A549 (cell line): ENCODE measurements at regions not wholly inside any gene's neighbourhood (a gene's known extent, or its start where the extent isn't known, plus 50 kb on each side); places are given as distances from the start of the nearest gene placed in this dataset.

Source experiments
- ATAC-seq, 2 experiments: fragments of 200-7000 bp in 1 of 2; fragments of >200 bp in 1 of 2; cut with Nextera tagmentation in 1 of 2; cut with Tn5 transposase in 1 of 2; 3 replicates each; pipeline versions ENCODE4 v1.8.0 to v1.9.1; 2018 to 2020; ENCODE audit warnings: mild to moderate bottlenecking in 1 of 2, moderate library complexity in 1 of 2
- CTCF ChIA-PET: fragments of 300-600 bp; sonication (Branson Sonifier 250); formaldehyde crosslinking; extraction: SDS; loops from one replicate; lab custom pipeline; 2021; ENCODE audit warnings: antibody characterized with exemption, inconsistent platforms; lab: Yijun Ruan, JAX
- POLR2A ChIA-PET: fragments of 350-600 bp; formaldehyde crosslinking; extraction: SDS; loops from one replicate; lab custom pipeline; 2021; ENCODE audit warnings: antibody characterized with exemption, inconsistent platforms; lab: Yijun Ruan, JAX
- DNase-seq, 2 experiments: peaks; one replicate each; pipeline versions ENCODE4 v3.0.0 to v3.0.0-alpha.2; 2011 to 2016; ENCODE audit warnings: low read depth in 1 of 2, low spot score in 1 of 2
- FAIRE-seq: peaks from 2 replicates; lab custom pipeline; 2011; peaks lifted over from hg19 to GRCh38; lab: Jason Lieb, UNC
- H3K27ac ChIP-seq, 2 experiments: fragments of >200 bp; sonication (Bioruptor Twin); formaldehyde crosslinking; 3 replicates each; pipeline ENCODE4 v1.5.1; 2016 to 2017
- H3K4me1 ChIP-seq: fragments of >200 bp; sonication (Bioruptor Twin); formaldehyde crosslinking; 3 replicates; pipeline ENCODE4 v1.6.1; 2016
- H3K4me2 ChIP-seq: fragments of >200 bp; sonication (Bioruptor Twin); formaldehyde crosslinking; 3 replicates; pipeline ENCODE4 v1.6.1; 2016
- H3K4me3 ChIP-seq: fragments of >200 bp; sonication (Bioruptor Twin); formaldehyde crosslinking; 3 replicates; pipeline ENCODE4 v1.5.1; 2016
- H3K9me3 ChIP-seq: fragments of >200 bp; sonication (Bioruptor Twin); formaldehyde crosslinking; 3 replicates; pipeline ENCODE4 v1.6.1; 2016
- BHLHE40 ChIP-seq: IDR thresholded peaks from 2 replicates; pipeline ENCODE4 v1.6.1; 2012; ENCODE audit warnings: low read depth, low read length, inconsistent platforms
- CBX2 ChIP-seq: fragments of 200-600 bp; sonication (generic); IDR thresholded peaks from 2 replicates; pipeline ENCODE4 v1.6.1; 2016; ENCODE audit warnings: low read depth, mild to moderate bottlenecking, borderline replicate concordance
- CBX8 ChIP-seq: fragments of 200-600 bp; sonication (generic); IDR thresholded peaks from 2 replicates; pipeline ENCODE4 v1.6.1; 2016
- CHD2 ChIP-seq: fragments of 150-350 bp; IDR thresholded peaks from 2 replicates; pipeline ENCODE4 v1.6.1; 2014; ENCODE audit warnings: low read length; ENCODE audit not compliant: partially characterized antibody
- EHF ChIP-seq: fragments of 250-450 bp; sonication (Bioruptor Pico); IDR thresholded peaks from 2 replicates; pipeline ENCODE4 v1.5.0; 2020; ENCODE audit warnings: mild to moderate bottlenecking
- EHMT2 ChIP-seq: fragments of 200-600 bp; sonication (generic); IDR thresholded peaks from 2 replicates; pipeline ENCODE4 v1.6.1; 2016; ENCODE audit warnings: antibody characterized with exemption, low read depth, mild to moderate bottlenecking, moderate library complexity
- EP300 ChIP-seq, 2 experiments: fragments of >200 bp; sonication (Bioruptor Twin); formaldehyde crosslinking; IDR thresholded peaks; 2 replicates in 1 of 2; 3 replicates in 1 of 2; pipeline ENCODE4 v1.6.1; 2016 to 2017
- ESRRA ChIP-seq: fragments of 150-350 bp; IDR thresholded peaks from 2 replicates; pipeline ENCODE4 v1.6.1; 2014; ENCODE audit warnings: mild to moderate bottlenecking, low read length, borderline replicate concordance
- FOSB ChIP-seq: fragments of 250-450 bp; sonication (Bioruptor Pico); IDR thresholded peaks from 2 replicates; pipeline ENCODE4 v1.5.0; 2020; ENCODE audit warnings: mild to moderate bottlenecking, moderate library complexity
- FOSL2 ChIP-seq, 2 experiments: fragments of 450-650 bp in 1 of 2; fragments of >200 bp in 1 of 2; sonication (Bioruptor Twin) in 1 of 2; formaldehyde crosslinking; IDR thresholded peaks; 2 replicates each; pipeline versions ENCODE4 v1.5.0 to v1.6.1; 2016 to 2020; ENCODE audit warnings: mild to moderate bottlenecking in 1 of 2, moderate library complexity in 1 of 2
- FOXS1 ChIP-seq: fragments of 250-450 bp; sonication (Bioruptor Pico); IDR thresholded peaks from 2 replicates; pipeline ENCODE4 v1.5.0; 2020; ENCODE audit warnings: mild to moderate bottlenecking, moderate library complexity
- GATA3 ChIP-seq: IDR thresholded peaks from 2 replicates; pipeline ENCODE4 v1.6.1; 2012; ENCODE audit warnings: borderline replicate concordance
- HEYL ChIP-seq: fragments of 250-450 bp; sonication (Bioruptor Pico); IDR thresholded peaks from 2 replicates; pipeline ENCODE4 v1.8.0; 2021; ENCODE audit warnings: mild to moderate bottlenecking, moderate library complexity
- MAFK ChIP-seq: fragments of 450-650 bp; IDR thresholded peaks from 2 replicates; pipeline ENCODE4 v1.6.1; 2014; ENCODE audit not compliant: partially characterized antibody
- MAZ ChIP-seq: fragments of 150-350 bp; IDR thresholded peaks from 2 replicates; pipeline ENCODE4 v1.6.1; 2014; ENCODE audit warnings: antibody characterized with exemption, low read depth, low read length, borderline replicate concordance
- NPAS2 ChIP-seq: fragments of 250-450 bp; sonication (Bioruptor Pico); IDR thresholded peaks from 2 replicates; pipeline ENCODE4 v1.8.0; 2022; ENCODE audit warnings: mild to moderate bottlenecking, moderate library complexity, borderline replicate concordance
- RCOR1 ChIP-seq: fragments of 150-350 bp; IDR thresholded peaks from 2 replicates; pipeline ENCODE4 v1.6.1; 2014; ENCODE audit warnings: antibody characterized with exemption, low read length, low read depth
- RNF2 ChIP-seq: fragments of 200-600 bp; sonication (generic); IDR thresholded peaks from 2 replicates; pipeline ENCODE4 v1.6.1; 2016; ENCODE audit warnings: low read depth, mild to moderate bottlenecking, antibody characterized with exemption, moderate library complexity, borderline replicate concordance
- TFCP2L1 ChIP-seq: fragments of 250-450 bp; sonication (Bioruptor Pico); IDR thresholded peaks from 2 replicates; pipeline ENCODE4 v1.5.0; 2021; ENCODE audit warnings: mild to moderate bottlenecking
- ZFP36 ChIP-seq: fragments of 450-650 bp; IDR thresholded peaks from 2 replicates; pipeline ENCODE4 v1.6.1; 2014; ENCODE audit warnings: borderline replicate concordance; ENCODE audit not compliant: partially characterized antibody
- ZSCAN20 ChIP-seq: fragments of 250-450 bp; sonication (Bioruptor Pico); IDR thresholded peaks from 2 replicates; pipeline ENCODE4 v1.8.0; 2022; ENCODE audit warnings: mild to moderate bottlenecking, moderate library complexity
- WGBS: methylation state at CpG from one replicate; pipeline ENCODE4 v1.1.6; 2017; ENCODE audit errors: missing lambda C conversion rate; 5-methylcytosine and 5-hydroxymethylcytosine counted together
- TF ChIP-seq, protein P1 (sequence below): fragments of 200-600 bp; sonication (generic); IDR thresholded peaks from 2 replicates; pipeline ENCODE4 v1.6.1; 2016; ENCODE audit warnings: antibody characterized with exemption, mild to moderate bottlenecking, moderate library complexity
- TF ChIP-seq, protein P2 (sequence below): IDR thresholded peaks from 2 replicates; pipeline ENCODE4 v1.6.1; 2012
- TF ChIP-seq, protein P3 (sequence below): IDR thresholded peaks from 2 replicates; pipeline ENCODE4 v1.6.1; 2012
- TF ChIP-seq, protein P4 (sequence below): fragments of 450-650 bp; IDR thresholded peaks from 2 replicates; pipeline ENCODE4 v1.6.1; 2014; ENCODE audit warnings: antibody characterized with exemption
- TF ChIP-seq, protein P5 (sequence below): fragments of 150-350 bp; IDR thresholded peaks from 2 replicates; pipeline ENCODE4 v1.6.1; 2014; ENCODE audit warnings: low read depth, mild to moderate bottlenecking, low read length

DNA sequence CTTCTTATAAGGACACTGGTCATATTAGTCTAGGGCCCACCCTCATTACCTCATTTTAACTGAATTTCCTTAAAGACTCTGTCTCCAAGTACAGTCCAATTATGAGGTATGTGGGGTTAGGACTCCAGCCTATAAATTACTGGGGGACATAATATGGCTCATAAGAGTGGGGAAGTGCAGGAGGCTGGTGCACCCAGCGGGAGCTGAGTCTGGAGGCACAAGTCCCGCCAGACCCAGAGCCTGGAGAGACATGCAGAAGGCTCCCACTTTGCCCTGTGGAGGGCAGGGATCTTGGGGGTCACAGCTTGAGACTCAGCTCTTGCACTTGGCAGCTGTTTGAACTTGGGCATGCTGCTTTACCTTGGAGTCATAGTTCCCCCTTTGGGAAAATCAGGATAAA, 250.4 kb downstream of the RHOU start:
- no peaks in the 10 kb centered on the region for H3K4me1 ChIP-seq
- H3K9me3 ChIP-seq = no peaks in the 10 kb centered on the region
- H3K4me2 ChIP-seq = no peak overlapping the region
- no peak overlapping the region for H3K27ac ChIP-seq
- WGBS = 72% methylated on average over 2 of the region's 2 CpGs
- no peak for ATAC-seq
- TF ChIP-seq MAZ (no peak), ESRRA (no peak), RCOR1 (no peak), ZSCAN20 (no peak), NPAS2 (CRISPR knock-in tag) (no peak), HEYL (no peak), EHMT2 (no peak)
- no peak for DNase-seq
- H3K4me3 ChIP-seq = no peak overlapping the region
- CTCF ChIA-PET = interaction anchor here (0.6 to 1.4 kb wide), 2 partner anchors 103 to 317 kb away, joined by 3 read pairs; no protein-coding TSS in a partner anchor
- FAIRE-seq = no peak
- POLR2A ChIA-PET = no interaction called here

DNA sequence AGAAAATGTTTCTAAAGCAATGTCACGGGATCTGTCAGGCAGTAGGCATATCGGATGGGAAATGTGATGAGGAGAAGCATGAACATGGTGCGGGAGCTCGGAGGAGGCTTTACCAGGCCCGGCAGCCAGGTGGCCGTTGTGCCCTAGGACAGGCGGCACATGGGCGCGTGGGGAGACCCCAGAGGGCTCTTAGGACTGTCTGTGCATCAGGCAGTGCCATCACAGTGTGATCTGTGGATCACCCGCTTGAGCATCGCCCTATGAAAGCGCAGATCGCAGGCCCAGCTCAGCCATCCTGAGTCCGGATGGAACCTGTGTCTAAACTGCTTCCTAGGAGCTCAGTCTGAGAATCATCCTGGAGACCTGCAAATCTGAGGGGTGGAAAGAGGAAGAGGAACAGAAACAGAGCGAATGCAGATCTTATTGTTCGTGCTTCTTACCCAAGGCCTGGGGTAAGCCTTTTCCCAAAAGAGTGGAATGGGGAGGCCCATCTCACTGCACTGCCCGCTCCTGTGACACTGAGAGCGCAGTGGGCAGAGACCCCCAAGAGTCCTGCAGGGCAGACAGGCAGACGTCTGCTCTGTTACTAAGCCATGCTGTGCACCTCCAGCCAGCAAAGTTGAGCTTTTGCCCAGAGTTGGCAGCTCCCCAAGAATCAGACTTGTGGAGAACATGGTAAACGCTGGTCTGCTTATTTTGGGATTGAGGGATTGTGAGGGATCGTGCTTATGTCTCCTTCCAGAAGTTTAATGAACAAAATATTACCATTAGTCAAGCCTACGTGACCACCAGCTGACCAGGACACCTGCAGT, 251.0 kb downstream of the RHOU start:
- WGBS = 72% methylated on average over 20 of the region's 22 CpGs
- ATAC-seq = no peak
- H3K4me2 ChIP-seq = no peak overlapping the region
- no peaks in the 10 kb centered on the region for H3K4me1 ChIP-seq
- TF ChIP-seq CBX8 = no peak
- TF ChIP-seq FOXS1 (CRISPR knock-in tag) = no peak
- TF ChIP-seq GATA3 = no peak
- FAIRE-seq = no peak
- ChIA-PET POLR2A (interaction anchor here (0.7 kb wide), 1 partner anchor 121 kb away, joined by 8 read pairs; no protein-coding TSS in a partner anchor), CTCF (interaction anchor here (0.6 to 1.4 kb wide), 2 partner anchors 104 to 318 kb away, joined by 3 read pairs; no protein-coding TSS in a partner anchor)
- no peak overlapping the region for H3K4me3 ChIP-seq
- DNase-seq = no peak
- no peaks in the 10 kb centered on the region for H3K9me3 ChIP-seq
- no peak overlapping the region for H3K27ac ChIP-seq

DNA sequence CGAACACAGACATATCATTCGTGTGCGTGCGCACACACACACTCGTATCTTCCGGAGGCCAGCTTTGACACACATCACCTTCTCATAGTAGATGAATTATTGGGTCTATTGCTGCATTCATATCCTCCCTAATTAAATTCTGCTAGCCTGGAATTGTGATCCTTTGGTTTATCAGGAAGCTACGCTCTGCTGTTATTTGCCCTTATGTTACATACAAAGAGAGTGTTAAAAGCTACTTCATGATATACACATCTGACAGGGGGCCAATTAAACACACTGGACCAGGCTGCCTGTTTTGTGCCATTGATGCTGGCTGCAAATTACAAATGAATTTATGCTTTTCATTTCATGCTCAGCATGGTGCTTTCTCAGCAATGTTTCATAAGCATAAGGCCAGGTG, 252.0 kb downstream of the RHOU start:
- ATAC-seq (no peak), FAIRE-seq (no peak), DNase-seq (no peak)
- Histone ChIP-seq H3K4me2 (no peak overlapping the region), H3K27ac (no peak overlapping the region), H3K4me1 (no peaks in the 10 kb centered on the region), H3K9me3 (no peaks in the 10 kb centered on the region), H3K4me3 (no peak overlapping the region)
- POLR2A ChIA-PET = interaction anchor here (0.5 kb wide), 1 partner anchor 26 kb away, joined by 4 read pairs; no protein-coding TSS in a partner anchor
- CTCF ChIA-PET = interaction anchor here (1.1 to 1.4 kb wide), 2 partner anchors 11 to 105 kb away, joined by 3 read pairs; no protein-coding TSS in a partner anchor
- 83% methylated on average over 7 of the region's 7 CpGs for WGBS
- TF ChIP-seq, protein P1, sequence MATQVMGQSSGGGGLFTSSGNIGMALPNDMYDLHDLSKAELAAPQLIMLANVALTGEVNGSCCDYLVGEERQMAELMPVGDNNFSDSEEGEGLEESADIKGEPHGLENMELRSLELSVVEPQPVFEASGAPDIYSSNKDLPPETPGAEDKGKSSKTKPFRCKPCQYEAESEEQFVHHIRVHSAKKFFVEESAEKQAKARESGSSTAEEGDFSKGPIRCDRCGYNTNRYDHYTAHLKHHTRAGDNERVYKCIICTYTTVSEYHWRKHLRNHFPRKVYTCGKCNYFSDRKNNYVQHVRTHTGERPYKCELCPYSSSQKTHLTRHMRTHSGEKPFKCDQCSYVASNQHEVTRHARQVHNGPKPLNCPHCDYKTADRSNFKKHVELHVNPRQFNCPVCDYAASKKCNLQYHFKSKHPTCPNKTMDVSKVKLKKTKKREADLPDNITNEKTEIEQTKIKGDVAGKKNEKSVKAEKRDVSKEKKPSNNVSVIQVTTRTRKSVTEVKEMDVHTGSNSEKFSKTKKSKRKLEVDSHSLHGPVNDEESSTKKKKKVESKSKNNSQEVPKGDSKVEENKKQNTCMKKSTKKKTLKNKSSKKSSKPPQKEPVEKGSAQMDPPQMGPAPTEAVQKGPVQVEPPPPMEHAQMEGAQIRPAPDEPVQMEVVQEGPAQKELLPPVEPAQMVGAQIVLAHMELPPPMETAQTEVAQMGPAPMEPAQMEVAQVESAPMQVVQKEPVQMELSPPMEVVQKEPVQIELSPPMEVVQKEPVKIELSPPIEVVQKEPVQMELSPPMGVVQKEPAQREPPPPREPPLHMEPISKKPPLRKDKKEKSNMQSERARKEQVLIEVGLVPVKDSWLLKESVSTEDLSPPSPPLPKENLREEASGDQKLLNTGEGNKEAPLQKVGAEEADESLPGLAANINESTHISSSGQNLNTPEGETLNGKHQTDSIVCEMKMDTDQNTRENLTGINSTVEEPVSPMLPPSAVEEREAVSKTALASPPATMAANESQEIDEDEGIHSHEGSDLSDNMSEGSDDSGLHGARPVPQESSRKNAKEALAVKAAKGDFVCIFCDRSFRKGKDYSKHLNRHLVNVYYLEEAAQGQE = no peak
- TF ChIP-seq MAFK (no peak), ZFP36 (no peak), EHMT2 (no peak), CBX8 (no peak), EP300 (IDR thresholded peaks at IDR 0.05) (no peak), CHD2 (no peak), CBX2 (no peak), RNF2 (no peak), FOSL2 (IDR thresholded peaks at IDR 0.05) (no peak), FOSL2 (CRISPR knock-in tag; IDR thresholded peaks at IDR 0.05) (no peak), TFCP2L1 (no peak), EHF (no peak), BHLHE40 (no peak), FOSB (CRISPR knock-in tag) (no peak), FOXS1 (CRISPR knock-in tag) (no peak)
- TF ChIP-seq, protein P2, sequence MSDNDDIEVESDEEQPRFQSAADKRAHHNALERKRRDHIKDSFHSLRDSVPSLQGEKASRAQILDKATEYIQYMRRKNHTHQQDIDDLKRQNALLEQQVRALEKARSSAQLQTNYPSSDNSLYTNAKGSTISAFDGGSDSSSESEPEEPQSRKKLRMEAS = no peak
- TF ChIP-seq, protein P3, sequence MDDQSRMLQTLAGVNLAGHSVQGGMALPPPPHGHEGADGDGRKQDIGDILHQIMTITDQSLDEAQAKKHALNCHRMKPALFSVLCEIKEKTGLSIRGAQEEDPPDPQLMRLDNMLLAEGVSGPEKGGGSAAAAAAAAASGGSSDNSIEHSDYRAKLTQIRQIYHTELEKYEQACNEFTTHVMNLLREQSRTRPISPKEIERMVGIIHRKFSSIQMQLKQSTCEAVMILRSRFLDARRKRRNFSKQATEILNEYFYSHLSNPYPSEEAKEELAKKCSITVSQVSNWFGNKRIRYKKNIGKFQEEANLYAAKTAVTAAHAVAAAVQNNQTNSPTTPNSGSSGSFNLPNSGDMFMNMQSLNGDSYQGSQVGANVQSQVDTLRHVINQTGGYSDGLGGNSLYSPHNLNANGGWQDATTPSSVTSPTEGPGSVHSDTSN = no peak
- TF ChIP-seq, protein P4, sequence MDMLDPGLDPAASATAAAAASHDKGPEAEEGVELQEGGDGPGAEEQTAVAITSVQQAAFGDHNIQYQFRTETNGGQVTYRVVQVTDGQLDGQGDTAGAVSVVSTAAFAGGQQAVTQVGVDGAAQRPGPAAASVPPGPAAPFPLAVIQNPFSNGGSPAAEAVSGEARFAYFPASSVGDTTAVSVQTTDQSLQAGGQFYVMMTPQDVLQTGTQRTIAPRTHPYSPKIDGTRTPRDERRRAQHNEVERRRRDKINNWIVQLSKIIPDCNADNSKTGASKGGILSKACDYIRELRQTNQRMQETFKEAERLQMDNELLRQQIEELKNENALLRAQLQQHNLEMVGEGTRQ = no peak
- TF ChIP-seq, protein P5, sequence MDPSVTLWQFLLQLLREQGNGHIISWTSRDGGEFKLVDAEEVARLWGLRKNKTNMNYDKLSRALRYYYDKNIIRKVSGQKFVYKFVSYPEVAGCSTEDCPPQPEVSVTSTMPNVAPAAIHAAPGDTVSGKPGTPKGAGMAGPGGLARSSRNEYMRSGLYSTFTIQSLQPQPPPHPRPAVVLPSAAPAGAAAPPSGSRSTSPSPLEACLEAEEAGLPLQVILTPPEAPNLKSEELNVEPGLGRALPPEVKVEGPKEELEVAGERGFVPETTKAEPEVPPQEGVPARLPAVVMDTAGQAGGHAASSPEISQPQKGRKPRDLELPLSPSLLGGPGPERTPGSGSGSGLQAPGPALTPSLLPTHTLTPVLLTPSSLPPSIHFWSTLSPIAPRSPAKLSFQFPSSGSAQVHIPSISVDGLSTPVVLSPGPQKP = no peak
- TF ChIP-seq, all 56 proteins: peak for 0
